K562 (cell line): ENCODE measurements at regions not wholly inside any gene's neighbourhood (a gene's known extent, or its start where the extent isn't known, plus 50 kb on each side); places are given as distances from the start of the nearest gene placed in this dataset.

Experiments
- CBX5 ChIP-seq: IDR thresholded peaks from 2 replicates; pipeline ENCODE4 v1.6.1; 2014; ENCODE audit warnings: low read depth, borderline replicate concordance
- EWSR1 ChIP-seq: fragments of 450-650 bp; IDR thresholded peaks from 2 replicates; pipeline ENCODE4 v1.6.1; 2018; ENCODE audit warnings: borderline replicate concordance, mild to moderate bottlenecking, low read depth, moderate library complexity; ENCODE audit not compliant: partially characterized antibody
- GABPA ChIP-seq: fragments of 200-800 bp; sonication (Bioruptor generic); conservative IDR thresholded peaks from 2 replicates; pipeline ENCODE4 v1.6.1; 2016; ENCODE audit warnings: low read depth, missing genetic modification characterization, missing compliant biosample characterization
- KLF16 ChIP-seq: IDR thresholded peaks from 2 replicates; pipeline ENCODE4 v1.6.1; 2016; ENCODE audit warnings: antibody characterized with exemption
- MTA3 ChIP-seq: fragments of 450-650 bp; formaldehyde crosslinking; IDR thresholded peaks from 2 replicates; pipeline ENCODE4 v1.6.1; 2017; ENCODE audit warnings: mild to moderate bottlenecking, borderline replicate concordance
- PHF8 ChIP-seq: fragments of 200-600 bp; sonication (generic); IDR thresholded peaks from 2 replicates; pipeline ENCODE4 v1.6.1; 2012; ENCODE audit warnings: mixed run types, mild to moderate bottlenecking, inconsistent platforms, low read length, moderate library complexity, borderline replicate concordance
- POLR2A ChIP-seq: fragments of 450-650 bp; conservative IDR thresholded peaks from 2 replicates; pipeline ENCODE4 v1.6.1; 2016
- POLR2AphosphoS5 ChIP-seq: IDR thresholded peaks from 2 replicates; pipeline ENCODE4 v1.6.1; 2011; ENCODE audit warnings: mild to moderate bottlenecking, low read depth, low read length, moderate library complexity; ENCODE audit not compliant: control insufficient read depth, insufficient read depth
- POLR3G ChIP-seq: IDR thresholded peaks from 2 replicates; pipeline ENCODE4 v1.6.1; 2011; ENCODE audit not compliant: insufficient read length, insufficient replicate concordance; ENCODE audit errors: extremely low read depth
- TAF1 ChIP-seq: IDR thresholded peaks from 2 replicates; pipeline ENCODE4 v1.6.1; 2011; ENCODE audit warnings: mild to moderate bottlenecking, low read length, moderate library complexity; ENCODE audit not compliant: insufficient read depth, control insufficient read depth, severe bottlenecking; ENCODE audit errors: extremely low read depth
- ZNF324 ChIP-seq: fragments of 250-450 bp; sonication (Bioruptor Pico); IDR thresholded peaks from 2 replicates; pipeline ENCODE4 v1.4.0; 2020; ENCODE audit warnings: mild to moderate bottlenecking
- TF ChIP-seq, protein P1 (sequence below), 3 experiments: IDR thresholded peaks in 2 of 3; conservative IDR thresholded peaks in 1 of 3; 2 replicates each; pipeline ENCODE4 v1.5.1; 2011 to 2012; ENCODE audit warnings: low read length in 3 of 3, mild to moderate bottlenecking in 3 of 3, control low read depth in 2 of 3, improper control_type of control experiment in 1 of 3, inconsistent platforms in 1 of 3, low read depth in 1 of 3, mixed read lengths in 1 of 3, moderate library complexity in 1 of 3; ENCODE audit not compliant: insufficient read depth in 2 of 3
- TF ChIP-seq, protein P2 (sequence below): fragments of 250-450 bp; sonication (Bioruptor Pico); IDR thresholded peaks from 2 replicates; pipeline ENCODE4 v1.8.0; 2021; ENCODE audit warnings: borderline replicate concordance, mild to moderate bottlenecking, moderate library complexity; ENCODE audit not compliant: poor library complexity, severe bottlenecking

DNA sequence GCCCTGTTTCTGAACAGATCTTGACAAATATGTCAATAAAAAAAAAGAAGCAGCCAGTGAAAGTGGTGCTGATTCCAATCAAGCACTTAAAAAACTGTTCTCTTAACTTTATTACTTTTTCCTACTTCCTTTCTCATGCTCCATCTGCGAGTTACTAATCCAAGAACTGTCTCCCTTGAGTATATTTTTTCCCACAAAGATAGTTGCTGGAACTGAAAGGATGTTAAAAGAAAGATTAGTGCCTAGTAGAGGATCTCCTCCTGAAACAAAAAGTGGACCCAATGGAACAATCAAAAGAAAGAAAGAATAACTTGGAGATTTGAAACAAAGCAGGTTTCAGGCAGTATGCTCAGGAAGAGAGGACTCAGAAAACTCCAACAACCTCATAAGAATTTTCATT, 1034.8 kb downstream of the PCDH17 start:
- no peak for TF ChIP-seq TAF1
- TF ChIP-seq CBX5: no peak
- TF ChIP-seq MTA3: no peak
- TF ChIP-seq, protein P1, sequence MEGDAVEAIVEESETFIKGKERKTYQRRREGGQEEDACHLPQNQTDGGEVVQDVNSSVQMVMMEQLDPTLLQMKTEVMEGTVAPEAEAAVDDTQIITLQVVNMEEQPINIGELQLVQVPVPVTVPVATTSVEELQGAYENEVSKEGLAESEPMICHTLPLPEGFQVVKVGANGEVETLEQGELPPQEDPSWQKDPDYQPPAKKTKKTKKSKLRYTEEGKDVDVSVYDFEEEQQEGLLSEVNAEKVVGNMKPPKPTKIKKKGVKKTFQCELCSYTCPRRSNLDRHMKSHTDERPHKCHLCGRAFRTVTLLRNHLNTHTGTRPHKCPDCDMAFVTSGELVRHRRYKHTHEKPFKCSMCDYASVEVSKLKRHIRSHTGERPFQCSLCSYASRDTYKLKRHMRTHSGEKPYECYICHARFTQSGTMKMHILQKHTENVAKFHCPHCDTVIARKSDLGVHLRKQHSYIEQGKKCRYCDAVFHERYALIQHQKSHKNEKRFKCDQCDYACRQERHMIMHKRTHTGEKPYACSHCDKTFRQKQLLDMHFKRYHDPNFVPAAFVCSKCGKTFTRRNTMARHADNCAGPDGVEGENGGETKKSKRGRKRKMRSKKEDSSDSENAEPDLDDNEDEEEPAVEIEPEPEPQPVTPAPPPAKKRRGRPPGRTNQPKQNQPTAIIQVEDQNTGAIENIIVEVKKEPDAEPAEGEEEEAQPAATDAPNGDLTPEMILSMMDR (IDR thresholded peaks at IDR 0.05 in 2 of 3, conservative IDR thresholded peaks at IDR 0.05 in 1 of 3; ENCODE audit: insufficient read depth in 2 of 3, low read depth in 1 of 3, low read length in 3 of 3): no peak
- TF ChIP-seq, protein P2, sequence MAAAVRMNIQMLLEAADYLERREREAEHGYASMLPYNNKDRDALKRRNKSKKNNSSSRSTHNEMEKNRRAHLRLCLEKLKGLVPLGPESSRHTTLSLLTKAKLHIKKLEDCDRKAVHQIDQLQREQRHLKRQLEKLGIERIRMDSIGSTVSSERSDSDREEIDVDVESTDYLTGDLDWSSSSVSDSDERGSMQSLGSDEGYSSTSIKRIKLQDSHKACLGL (CRISPR knock-in tag): no peak
- no peak for TF ChIP-seq ZNF324 (CRISPR knock-in tag)
- TF ChIP-seq POLR2A: no peak
- TF ChIP-seq PHF8: no peak
- TF ChIP-seq POLR3G: no peak
- TF ChIP-seq KLF16: no peak
- no peak for TF ChIP-seq GABPA
- no peak for TF ChIP-seq POLR2AphosphoS5
- TF ChIP-seq EWSR1: no peak
